ENCODE measurements at regions not wholly inside any gene's neighbourhood (a gene's known extent, or its start where the extent isn't known, plus 50 kb on each side); places are given as distances from the start of the nearest gene placed in this dataset.

GRCh38 chr19:32219881-32220472, 125.4 kb upstream of the ZNF507 start:
- Histone ChIP-seq H2BK15ac (ENCODE audit: low read depth, low read length) (no peak overlapping the region), H4K5ac (ENCODE audit: low read depth, low read length) (no peak overlapping the region), H2AK9ac (replicated peaks; ENCODE audit: low read depth, low read length, poor library complexity) (no peak overlapping the region), H3K23ac (ENCODE audit: low read depth, low read length) (no peak overlapping the region; the same call in 1 of the 2 replicates), H3K4me3 (ENCODE audit: insufficient read depth, low read depth, low read length) (no peak overlapping the region), H2AFZ (replicated peaks; ENCODE audit: low read length, poor library complexity) (no peak overlapping the region), H3K36me3 (ENCODE audit: control insufficient read depth, insufficient read depth, low read length) (no peaks in the 10 kb centered on the region), H3K27ac (ENCODE audit: insufficient read depth, low read length) (no peak overlapping the region), H3K4me1 (ENCODE audit: control insufficient read depth, insufficient read depth, low read length) (no peaks in the 10 kb centered on the region), H2BK120ac (ENCODE audit: low read depth, low read length) (no peak overlapping the region), H3K9ac (ENCODE audit: low read depth, low read length) (no peak overlapping the region), H3K18ac (ENCODE audit: low read depth, low read length) (no peak overlapping the region), H2BK5ac (ENCODE audit: low read depth, low read length, poor library complexity, severe bottlenecking) (no peak overlapping the region), H3K79me1 (ENCODE audit: low read depth in 1 of 2, low read length in 2 of 2) (no peaks in the 10 kb centered on the region), H3K9me1 (ENCODE audit: insufficient read depth, low read length) (no peaks in the 10 kb centered on the region), H3K9me3 (ENCODE audit: control insufficient read depth, insufficient read depth, low read length) (no peaks in the 10 kb centered on the region), H2BK20ac (ENCODE audit: low read depth, low read length) (no peak overlapping the region), H3K27me3 (ENCODE audit: control insufficient read depth, insufficient read depth, low read length) (peaks cover 5% of the 10 kb centered on the region), H3K56ac (ENCODE audit: extremely low read depth, insufficient read depth, low read length) (no peak overlapping the region), H4K20me1 (ENCODE audit: insufficient read depth, low read length) (no peaks in the 10 kb centered on the region), H4K8ac (ENCODE audit: low read depth in 2 of 2, low read length in 2 of 2) (no peak overlapping the region), H3K4ac (ENCODE audit: low read depth, low read length) (no peak overlapping the region), H4K91ac (ENCODE audit: insufficient read depth, low read depth, low read length) (no peak overlapping the region), H3K4me2 (ENCODE audit: low read depth, low read length) (no peak overlapping the region), H3K14ac (replicated peaks; ENCODE audit: low read depth, low read length) (no peak overlapping the region), H2AK5ac (ENCODE audit: low read depth, low read length) (no peak overlapping the region)
- dilution Hi-C loops (cut with HindIII; ENCODE audit: low sequenced_read_pairs, unreplicated experiment), result no loop called here
- DNase-seq (no peak), ATAC-seq (ENCODE audit: low read depth) (no peak)
- WGBS, 2 experiments (ENCODE audit: extremely low coverage in 2 of 2, insufficient read length in 1 of 2), result 40% methylated on average over 1 of the region's 4 CpGs; no CpG with 5 or more reads in 1 of the 2 experiments
- no TSS peak for BruUV-seq (replicated peaks)
- in situ Hi-C loops (cut with MboI; ENCODE audit: low sequenced_read_pairs), result no loop called here
- ChIA-PET POLR2A (ENCODE audit: unreplicated experiment) (no interaction called here), CTCF (interaction anchor here (0.6 kb wide), 2 partner anchors 332 to 1127 kb away, joined by 3 to 5 read pairs; no protein-coding TSS in a partner anchor)
- TF ChIP-seq USF2 (IDR thresholded peaks at IDR 0.05; ENCODE audit: low read depth, low read length) (no peak), MAZ (IDR thresholded peaks at IDR 0.05; ENCODE audit: borderline replicate concordance, low read depth, low read length) (no peak), BHLHE40 (IDR thresholded peaks at IDR 0.05; ENCODE audit: low read depth, low read length) (no peak), CHD1 (IDR thresholded peaks at IDR 0.05; ENCODE audit: low read depth, low read length) (no peak), RCOR1 (IDR thresholded peaks at IDR 0.05; ENCODE audit: insufficient replicate concordance, low read length) (no peak), NFE2L2 (IDR thresholded peaks at IDR 0.05; ENCODE audit: low read depth, low read length) (no peak), RAD21 (IDR thresholded peaks at IDR 0.05; ENCODE audit: low read length) (no peak), FOS (IDR thresholded peaks at IDR 0.05; ENCODE audit: low read depth, low read length) (no peak), ELK1 (IDR thresholded peaks at IDR 0.05; ENCODE audit: borderline replicate concordance, low read depth, low read length) (no peak), MAFK (IDR thresholded peaks at IDR 0.05; ENCODE audit: low read depth, low read length) (no peak), MXI1 (IDR thresholded peaks at IDR 0.05; ENCODE audit: borderline replicate concordance, low read depth, low read length) (no peak), POLR2A (IDR thresholded peaks at IDR 0.05; ENCODE audit: low read depth, low read length) (no peak), CEBPB (IDR thresholded peaks at IDR 0.05; ENCODE audit: low read depth, low read length) (no peak)
- intact Hi-C loops (cut with micrococcal nuclease), result loop anchor here (10.0 kb wide), 1 partner anchor 1245 kb away; no protein-coding TSS in a partner anchor

All from IMR-90 (cell line).